CD4-positive, alpha-beta T cell treated with Interleukin-10 for 1 hour (primary cell): ENCODE measurements at regions not wholly inside any gene's neighbourhood (a gene's known extent, or its start where the extent isn't known, plus 50 kb on each side); places are given as distances from the start of the nearest gene placed in this dataset.

Experiments used
- DNase-seq: peaks from one replicate; pipeline ENCODE4 v3.0.0-alpha.2; 2020

DNA sequence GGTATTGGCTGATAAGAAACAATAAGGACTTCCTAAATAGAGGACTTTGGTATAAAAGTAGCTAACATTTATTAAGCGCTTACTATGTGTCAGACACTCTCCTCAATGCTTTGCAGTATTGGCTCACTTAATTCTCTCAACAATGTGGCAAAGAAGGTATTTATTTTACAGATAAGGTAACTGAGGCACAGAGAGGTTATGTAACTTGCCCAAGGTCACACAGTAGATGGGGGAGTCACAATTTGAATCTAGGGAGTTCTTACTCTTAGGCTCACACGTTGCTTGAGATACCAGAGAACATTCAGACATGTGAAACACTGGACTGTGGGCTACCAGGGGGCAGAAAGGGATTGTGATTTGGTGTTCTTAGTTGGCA, 60.8 kb upstream of the GPR158 start:
- no peak for DNase-seq

DNA sequence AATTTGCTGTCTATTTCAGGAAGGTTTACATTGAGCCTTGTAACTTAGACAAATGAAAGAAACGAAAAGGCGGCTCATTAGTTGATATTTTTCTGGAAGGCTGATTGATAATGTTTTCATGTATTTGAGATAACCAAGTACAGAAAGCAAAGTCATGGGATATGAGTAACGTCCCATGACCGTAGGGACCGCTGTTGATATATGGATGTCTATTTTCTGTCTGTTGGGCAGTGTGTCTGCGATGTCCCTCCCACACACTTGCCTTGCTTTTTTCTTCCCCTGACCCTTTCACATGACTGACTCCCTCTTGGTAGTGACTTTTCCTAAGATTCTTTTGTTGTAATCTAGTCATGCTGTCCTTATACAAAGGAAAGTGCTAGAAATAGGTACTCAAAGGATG, 57.0 kb upstream of the GPR158 start:
- no peak for DNase-seq

DNA sequence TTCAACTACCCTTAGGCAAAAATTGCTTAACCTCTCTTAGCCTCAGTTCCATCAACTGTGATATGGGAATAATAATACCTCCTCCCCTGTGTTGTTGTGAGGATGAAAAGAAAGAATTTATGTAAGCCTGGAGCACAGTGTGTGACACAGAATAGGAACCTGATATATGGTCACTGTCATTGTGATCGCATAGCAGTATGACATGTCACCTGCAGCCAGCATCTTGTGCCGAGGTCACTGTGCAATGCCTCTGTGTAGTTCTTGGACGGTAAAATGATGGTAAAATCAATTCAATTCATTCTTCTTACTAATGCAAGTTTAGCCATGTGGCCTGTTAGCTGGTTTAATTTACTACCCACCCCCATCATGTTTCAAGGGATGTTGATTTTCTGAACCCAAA, 54.6 kb upstream of the GPR158 start:
- DNase-seq = no peak
